Activated T-cell treated with anti-CD3 and anti-CD28 coated beads, Interleukin-2, amount 50 U/mL, for 48 hours (primary cell): ENCODE measurements at regions not wholly inside any gene's neighbourhood (a gene's known extent, or its start where the extent isn't known, plus 50 kb on each side); places are given as distances from the start of the nearest gene placed in this dataset.

Experiments
- DNase-seq, 2 experiments: peaks; one replicate each; pipeline ENCODE4 v3.0.0-alpha.2; 2020

GRCh38 chr15:39438799-39439592 lies 141.9 kb upstream of the THBS1 start:
- no peak for DNase-seq

- DNase-seq, result no peak
These were observed 138.0 kb upstream of the THBS1 start for GRCh38 chr15:39442898-39443297.

GRCh38 chr15:39443659-39444219 lies 137.1 kb upstream of the THBS1 start:
- DNase-seq, result no peak

GRCh38 chr15:39444735-39445470 lies 136.0 kb upstream of the THBS1 start:
- DNase-seq, result no peak

- DNase-seq, result no peak
These were observed 134.9 kb upstream of the THBS1 start for GRCh38 chr15:39445931-39446330.

GRCh38 chr15:39447346-39447745 lies 133.5 kb upstream of the THBS1 start:
- no peak for DNase-seq

- no peak for DNase-seq
These were observed 133.0 kb upstream of the THBS1 start for GRCh38 chr15:39447881-39448280.

GRCh38 chr15:39448409-39448808 lies 132.5 kb upstream of the THBS1 start:
- DNase-seq, result no peak

GRCh38 chr15:39451121-39451688 lies 129.7 kb upstream of the THBS1 start:
- DNase-seq, result no peak

- no peak for DNase-seq
These were observed 129.0 kb upstream of the THBS1 start for GRCh38 chr15:39451871-39452270.

- DNase-seq, result no peak
These were observed 127.3 kb upstream of the THBS1 start for GRCh38 chr15:39453620-39454019.

- no peak for DNase-seq
These were observed 126.5 kb upstream of the THBS1 start for GRCh38 chr15:39454189-39454986.

- no peak for DNase-seq
These were observed 125.3 kb upstream of the THBS1 start for GRCh38 chr15:39455471-39455991.

- no peak for DNase-seq
These were observed 124.7 kb upstream of the THBS1 start for GRCh38 chr15:39456159-39456558.

GRCh38 chr15:39456582-39457330 lies 124.1 kb upstream of the THBS1 start:
- no peak for DNase-seq

- DNase-seq, result no peak
These were observed 122.7 kb upstream of the THBS1 start for GRCh38 chr15:39458131-39458530.

- DNase-seq, result no peak
These were observed 121.3 kb upstream of the THBS1 start for GRCh38 chr15:39459548-39459947.

GRCh38 chr15:39460748-39461147 lies 120.1 kb upstream of the THBS1 start:
- no peak for DNase-seq

- DNase-seq, result no peak
These were observed 119.2 kb upstream of the THBS1 start for GRCh38 chr15:39461536-39462130.

- DNase-seq, result no peak
These were observed 118.2 kb upstream of the THBS1 start for GRCh38 chr15:39462691-39463090.
